CD4-positive, alpha-beta T cell treated with Interleukin-12 subunit alpha and Interleukin-12 subunit beta, for 1 hour (primary cell): ENCODE measurements at regions not wholly inside any gene's neighbourhood (a gene's known extent, or its start where the extent isn't known, plus 50 kb on each side); places are given as distances from the start of the nearest gene placed in this dataset.

Experiments
- DNase-seq: peaks from one replicate; pipeline ENCODE4 v3.0.0-alpha.2; 2020

DNA sequence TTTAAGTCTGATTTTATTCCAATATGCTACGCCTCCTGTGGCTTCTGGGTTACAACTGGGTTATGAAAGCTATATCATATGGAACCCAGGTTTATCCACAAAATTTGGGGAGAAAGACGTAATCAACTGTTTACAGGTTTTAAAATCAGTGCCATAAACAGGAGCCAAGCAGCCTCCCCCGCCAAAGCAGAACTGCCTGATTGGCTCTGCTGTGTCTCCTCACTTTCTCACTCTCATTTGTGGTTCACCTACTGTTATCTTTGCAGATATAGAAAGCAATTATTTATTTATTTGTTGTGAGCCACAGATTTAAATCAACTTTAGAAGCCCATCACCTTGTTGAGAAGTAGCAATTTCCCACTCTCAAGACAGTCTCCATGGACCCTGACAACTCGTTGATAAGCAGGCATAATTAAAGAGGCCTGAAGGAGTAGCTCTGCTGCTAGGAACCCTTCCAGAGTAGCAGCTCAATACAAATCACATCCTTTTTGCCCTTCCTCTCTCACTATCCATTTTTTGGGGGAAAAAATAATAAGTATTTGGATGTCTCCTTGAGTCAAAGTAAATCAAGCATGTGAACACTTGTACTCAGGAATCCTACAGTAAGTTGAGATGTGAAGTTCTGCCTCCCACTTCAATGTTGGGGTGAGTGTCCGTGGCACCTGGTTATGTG, 191.0 kb upstream of the CCDC150 start:
- no peak for DNase-seq

DNA sequence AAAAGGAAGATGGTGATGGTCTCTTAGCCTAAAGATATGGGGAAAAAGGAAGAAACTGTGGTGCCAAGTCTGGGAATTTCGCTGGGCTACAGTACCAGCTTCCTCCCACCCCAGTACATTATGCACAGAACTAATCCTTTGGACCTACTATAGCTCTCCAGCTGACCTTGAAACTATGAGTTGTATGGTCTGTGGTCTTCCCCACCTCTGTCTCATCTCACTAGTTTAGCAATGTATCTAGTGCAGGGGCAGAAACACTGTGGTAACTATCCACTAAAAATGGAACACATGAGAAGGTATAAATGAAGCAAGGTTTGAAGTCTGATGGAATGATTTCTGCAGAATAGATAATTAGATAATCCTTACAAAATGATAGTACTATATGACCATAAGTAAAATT, 190.4 kb upstream of the CCDC150 start:
- no peak for DNase-seq

DNA sequence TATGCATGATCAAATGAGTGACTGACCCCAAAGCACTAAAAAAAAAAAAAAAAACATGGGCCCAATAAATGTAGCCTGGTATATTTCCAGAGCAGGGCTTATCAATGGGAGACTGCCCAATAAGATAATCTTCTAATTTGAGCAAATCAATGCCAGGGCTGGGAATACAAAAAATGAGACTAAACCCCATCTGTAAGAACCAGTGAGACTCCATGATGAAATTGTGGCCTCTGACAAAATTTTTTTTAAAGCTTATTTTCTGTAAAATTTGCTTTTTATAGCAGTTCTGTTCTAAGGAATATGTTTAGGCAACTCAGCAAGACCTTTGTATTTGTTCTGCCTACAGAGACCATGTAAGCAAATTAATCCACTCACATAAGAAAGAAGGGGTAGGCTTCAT, 186.8 kb upstream of the CCDC150 start:
- no peak for DNase-seq

DNA sequence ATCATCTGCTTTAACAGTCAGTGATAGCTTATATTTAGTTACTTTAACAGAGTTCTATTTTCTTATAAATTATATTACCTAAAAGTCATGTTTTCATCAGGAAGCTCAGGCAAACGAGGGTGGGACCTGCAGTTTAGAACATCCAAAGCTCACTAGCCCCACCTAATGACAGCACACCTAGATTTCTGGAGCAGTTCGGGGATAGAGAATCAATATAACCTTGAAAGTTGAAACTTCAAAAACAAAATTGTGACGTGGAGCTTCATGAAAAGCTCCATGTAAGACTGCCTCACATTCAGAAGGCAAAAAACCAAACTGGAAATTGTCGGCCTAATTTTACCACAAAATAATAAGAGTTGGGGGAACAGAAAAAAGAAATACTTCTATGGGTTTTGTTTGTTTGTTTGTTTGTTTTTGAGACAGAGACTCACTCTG, 185.9 kb upstream of the CCDC150 start:
- peak; percentile 48 for DNase-seq

DNA sequence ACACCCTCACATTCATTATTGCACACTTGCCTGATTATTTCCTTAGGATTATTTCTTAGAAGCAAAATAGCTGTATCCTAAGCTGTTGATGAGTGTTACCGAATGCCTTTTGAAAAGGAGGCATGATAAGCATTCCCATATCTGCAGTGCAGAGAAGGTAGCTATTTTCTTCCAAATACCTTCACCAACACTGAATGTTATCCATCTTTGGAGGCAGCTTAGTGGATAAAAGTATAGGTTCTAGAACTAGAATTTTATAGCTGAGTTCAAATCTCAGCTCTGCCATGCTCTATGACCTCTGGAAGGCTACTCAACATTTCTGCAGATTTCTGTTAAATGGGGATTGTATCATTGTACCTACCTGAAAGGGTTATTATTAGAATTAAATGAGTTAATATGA, 185.0 kb upstream of the CCDC150 start:
- DNase-seq: no peak

DNA sequence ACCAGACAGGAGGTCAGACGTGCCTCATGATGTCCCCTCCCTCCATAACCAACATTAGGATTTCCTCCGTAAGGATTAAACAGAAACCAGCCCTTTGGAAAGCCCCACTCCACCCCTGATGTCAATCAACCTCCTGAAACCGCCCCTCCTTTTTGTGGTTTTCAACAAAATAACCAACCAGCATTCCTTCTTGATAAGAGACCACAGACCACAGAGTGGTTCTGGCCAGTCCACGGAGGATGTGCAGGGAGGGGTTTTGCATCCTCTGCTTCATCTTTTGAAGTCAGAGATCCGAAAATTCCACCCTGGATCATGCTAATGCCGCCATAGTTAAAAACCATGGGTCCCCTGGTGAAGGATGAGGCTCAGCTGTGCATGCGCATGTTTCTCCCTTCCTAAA, 180.0 kb upstream of the CCDC150 start:
- DNase-seq: no peak

DNA sequence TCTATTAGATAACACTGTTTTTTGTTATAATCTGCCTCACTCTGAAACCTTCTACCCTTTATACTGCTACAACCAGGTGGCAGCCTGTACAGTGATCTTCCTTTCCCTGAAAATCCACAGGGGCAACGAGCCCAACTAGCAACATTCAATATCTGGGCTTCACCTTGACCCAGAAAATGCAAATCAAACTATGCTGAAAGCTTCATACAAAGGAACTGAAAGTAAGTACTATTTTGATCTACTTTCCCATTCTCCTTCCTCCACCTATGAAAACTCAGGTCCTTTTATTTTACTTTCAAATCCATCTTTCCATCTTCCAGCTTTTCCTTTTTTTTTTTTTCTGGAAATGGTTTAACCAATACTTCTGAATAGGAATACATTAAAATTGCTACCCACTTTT, 175.8 kb upstream of the CCDC150 start:
- DNase-seq: no peak

DNA sequence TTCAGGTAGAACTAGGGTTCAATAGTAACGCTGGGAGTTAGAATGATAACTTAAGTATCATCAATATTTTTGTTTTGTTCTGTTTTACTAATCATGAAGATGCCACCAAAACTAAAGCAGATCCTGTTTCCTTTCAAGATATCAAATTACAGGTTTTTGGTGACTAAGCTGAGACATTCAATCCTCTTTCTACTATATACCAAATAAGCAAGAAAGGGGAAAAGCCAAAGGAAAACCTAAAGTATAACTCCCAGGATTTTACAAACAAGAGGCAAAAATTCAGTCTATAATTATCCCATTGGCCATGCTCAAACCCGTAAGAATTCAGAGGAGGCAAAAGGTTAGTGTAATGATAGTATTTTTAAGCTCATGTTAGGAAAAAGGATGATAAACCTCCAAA, 175.2 kb upstream of the CCDC150 start:
- no peak for DNase-seq

DNA sequence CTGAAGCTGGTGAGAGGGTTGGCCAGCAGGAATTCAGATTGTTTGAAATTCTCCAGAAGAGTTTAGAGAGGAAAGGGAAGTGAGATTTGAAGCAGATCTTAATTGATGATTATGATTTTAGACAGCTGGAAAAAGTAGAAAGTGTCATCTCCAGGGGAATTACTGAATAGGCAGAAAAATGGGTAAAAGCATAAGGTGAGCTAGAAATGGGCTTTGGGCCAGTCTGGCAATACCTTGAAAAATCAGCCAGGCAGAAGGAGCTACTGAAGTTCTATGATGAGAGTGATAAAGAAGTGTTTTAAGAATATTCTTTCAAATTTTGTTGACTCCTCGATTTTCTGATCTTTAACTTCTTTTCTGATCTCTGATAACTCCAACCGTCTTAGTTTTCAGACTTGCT, 172.9 kb upstream of the CCDC150 start:
- no peak for DNase-seq

DNA sequence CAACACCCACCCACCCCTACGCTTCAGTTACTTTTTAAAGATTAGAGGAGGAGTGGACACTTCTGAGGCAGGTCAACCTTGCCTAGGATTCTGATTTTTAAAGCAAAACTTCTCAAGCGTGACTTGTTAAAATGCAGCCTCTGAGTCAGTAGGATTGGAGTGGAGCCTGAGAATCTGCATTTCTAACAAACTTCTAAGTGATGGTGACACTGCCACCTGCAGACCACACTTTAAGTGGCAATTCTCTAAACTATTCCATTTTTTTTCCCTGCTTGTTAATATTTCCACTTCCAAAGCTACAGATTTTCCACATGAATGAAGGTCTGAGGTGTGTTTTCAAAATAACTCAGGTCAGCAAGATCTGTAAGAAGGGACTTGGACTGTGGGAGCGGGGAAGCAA, 171.1 kb upstream of the CCDC150 start:
- DNase-seq: no peak

DNA sequence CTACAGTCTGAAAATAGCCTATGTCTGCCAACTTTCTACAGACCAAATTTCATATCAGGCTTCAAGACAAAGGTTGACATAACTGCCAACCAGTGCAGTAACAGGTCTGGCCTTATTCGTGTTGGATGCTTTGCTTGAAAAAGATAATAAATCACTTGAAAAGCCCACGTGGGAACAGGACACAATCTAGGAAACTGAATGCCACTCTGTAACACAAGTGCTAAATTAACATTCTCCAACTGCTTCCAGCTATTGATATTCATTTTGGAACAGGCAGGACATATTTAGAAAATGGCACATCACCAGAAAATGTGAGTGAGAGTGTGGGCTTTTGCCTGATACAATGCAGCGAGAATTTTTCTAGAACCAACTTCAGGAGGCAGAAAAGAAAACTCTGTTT, 165.9 kb upstream of the CCDC150 start:
- no peak for DNase-seq

DNA sequence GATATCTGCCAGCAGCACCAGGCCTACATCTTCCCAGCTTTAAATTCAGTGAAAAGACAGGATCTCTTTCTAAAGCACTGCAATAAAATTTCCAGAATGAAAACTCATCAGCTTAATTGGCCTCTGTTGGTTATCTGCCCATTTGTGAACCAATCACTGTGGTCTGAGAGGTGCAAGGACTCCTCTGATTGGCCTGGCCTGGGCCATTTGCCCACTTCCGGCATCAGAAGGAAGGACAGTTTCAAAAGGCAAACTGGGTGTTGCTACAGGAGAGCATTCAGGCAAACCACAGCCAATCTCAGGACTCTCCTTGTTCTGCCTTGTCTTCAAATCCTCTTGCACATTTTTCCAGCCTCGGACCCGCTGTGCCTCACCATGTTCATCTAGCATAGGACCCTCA, 163.9 kb upstream of the CCDC150 start:
- no peak for DNase-seq

DNA sequence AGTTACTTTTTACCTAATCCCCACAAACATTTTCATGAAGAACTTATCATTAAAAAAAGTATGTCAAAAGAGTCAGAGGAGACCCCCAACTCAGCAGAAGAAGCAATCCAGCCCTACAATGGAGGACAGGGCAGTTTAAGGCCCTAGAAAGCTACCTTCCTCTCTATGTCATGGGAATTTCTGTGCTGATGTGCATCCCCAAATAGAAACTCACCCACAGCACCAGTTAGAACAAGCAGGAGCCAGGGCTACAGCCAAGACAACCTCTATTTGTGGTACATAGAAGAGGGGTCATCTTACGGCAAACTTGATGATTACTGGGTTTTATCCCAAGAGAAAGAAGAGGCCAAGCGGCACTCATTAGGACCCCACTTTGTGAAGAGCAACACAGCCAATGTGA, 160.9 kb upstream of the CCDC150 start:
- DNase-seq: no peak

DNA sequence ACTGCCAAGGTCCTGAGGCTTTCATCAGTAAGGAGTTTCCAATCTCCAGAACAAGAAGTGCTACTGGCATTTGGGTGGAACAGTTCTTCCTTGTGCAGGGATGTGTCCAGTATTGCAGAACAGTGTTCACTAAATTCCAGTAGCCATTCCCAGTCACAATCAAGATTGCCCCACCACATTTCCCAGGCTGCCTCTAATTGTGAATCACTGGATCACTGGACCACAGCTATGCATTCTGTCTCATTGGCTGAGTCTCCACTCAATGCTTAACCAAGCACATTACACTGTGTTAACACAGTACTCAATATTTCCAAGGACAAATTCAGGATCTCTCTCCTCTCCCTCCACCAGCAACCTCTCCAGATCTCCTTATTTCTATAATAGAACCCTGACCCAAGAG, 160.2 kb upstream of the CCDC150 start:
- no peak for DNase-seq

DNA sequence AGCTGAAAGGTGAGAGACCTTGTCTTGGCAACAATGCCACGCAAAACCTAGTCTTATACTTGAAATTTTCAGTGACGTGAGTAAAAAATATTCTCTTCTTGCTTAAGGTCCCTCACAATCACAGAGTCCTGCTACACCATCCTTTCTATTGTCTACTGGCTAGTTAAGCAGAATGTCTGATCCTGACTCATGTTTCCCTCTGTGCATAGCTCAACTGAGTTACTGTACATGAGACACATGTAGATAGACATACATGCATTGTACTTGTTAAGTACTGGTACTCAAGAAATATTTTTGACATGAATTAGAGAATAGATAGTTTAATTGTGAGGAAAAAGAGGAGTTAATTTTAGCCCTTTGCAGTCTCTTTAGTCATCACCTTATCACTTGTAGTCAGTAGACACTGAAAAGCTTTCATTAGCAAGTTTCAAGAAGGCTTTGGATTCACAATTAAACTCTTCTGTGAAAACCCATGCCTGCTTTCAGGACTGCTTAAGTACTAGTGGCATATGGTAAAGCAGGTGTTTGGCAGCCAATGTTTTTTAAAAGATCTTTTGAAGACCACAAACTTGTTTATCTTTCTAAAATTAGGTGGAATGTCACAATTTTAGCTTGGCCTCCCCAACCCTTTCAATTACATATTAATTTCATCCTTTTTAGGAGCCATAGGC, 158.7 kb upstream of the CCDC150 start:
- no peak for DNase-seq

DNA sequence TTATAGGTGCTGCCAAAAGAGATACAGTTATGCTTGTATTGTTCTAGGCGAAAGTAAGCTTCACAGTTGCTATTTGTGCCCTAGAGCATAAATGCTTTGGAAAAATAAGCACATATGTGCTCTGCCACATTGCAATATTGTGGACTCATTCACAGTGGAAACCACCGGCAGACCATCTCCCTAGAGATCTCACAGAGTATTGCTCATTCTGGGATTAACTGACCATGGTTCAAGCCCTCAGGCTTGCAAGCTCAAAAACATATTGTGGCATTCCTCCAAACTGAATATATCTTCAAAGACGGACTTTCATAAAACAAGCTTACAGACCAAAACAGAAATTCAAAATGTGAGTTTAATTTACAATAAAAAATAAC, 158.2 kb upstream of the CCDC150 start:
- DNase-seq: no peak

DNA sequence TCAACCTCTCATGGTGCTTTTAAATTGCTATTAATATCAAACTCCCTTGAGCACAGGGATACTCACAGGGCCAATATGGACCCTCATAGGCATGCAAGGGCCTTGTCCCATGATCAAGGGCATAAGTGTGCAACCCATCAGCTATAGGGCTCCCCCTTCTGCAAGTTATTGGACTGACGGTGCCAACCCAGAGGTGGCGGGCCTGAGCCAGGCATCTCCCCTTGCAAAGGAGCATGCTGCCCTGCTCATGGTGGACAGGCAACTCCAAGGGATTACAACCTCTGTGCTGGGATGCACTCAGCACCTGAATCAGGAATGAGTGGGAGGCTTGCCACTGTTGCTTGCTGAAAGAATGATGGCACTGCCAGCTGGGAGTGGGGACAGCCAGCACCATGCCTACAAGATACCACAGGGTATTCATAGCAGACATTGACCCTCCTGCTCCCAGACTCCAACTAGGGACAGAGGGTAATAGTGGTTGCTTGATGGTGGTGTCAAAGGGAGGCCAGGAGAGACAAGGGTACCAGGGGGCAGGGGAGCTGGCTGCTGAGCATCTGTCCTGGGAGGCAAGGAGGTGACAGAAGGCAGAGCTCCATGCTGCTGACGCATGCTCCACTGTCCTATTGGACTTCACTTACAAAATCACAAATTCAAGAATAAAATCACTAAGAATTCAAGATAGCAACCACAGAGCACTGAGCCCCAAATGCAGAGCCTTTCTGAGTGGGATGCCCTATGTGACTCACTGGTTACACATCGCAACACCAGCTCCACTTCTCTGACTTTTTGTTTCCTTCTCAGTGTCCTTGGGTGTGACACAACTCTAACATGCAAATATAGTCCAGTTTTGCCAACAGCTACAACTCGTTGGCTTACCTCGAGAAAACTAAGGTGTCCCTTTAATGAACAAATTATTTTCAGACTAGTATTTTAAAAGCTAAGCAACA, 157.1 kb upstream of the CCDC150 start:
- no peak for DNase-seq

DNA sequence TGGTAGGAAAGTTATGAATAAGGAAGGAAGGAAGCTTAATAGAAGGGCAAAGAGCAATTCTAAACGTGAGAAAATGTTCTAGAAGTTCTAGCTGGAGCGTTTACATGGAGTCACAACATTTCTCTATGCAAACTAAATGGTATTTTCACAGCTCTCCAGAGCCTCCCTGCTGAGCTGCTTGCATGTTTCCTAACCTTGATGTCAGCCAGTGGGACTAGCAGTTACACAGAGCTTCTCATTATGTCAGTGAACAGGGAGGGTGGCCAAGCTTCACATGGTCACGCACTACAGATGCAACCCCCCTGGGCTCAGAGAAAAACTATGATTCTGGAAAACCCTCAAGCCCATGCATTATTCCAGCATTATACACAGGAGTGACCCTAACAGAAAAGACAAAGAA, 153.4 kb upstream of the CCDC150 start:
- no peak for DNase-seq

DNA sequence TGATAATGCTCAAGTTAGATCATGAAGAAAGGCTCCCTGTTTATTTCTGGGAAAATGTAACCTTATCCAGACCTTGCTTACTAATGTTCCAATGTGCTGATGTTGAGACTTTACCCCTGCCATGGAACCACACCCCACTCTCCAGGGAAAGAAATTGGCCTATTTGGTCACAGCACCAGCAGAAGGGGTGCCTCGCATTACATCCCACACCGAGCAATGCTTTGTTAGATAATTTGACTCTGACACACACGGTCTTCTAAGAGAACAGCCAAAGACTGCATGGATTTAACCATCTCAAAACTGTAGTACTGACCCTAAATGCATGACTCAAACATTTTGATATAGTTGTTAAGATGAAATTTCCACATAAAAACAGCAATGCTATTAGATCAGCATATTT, 152.1 kb upstream of the CCDC150 start:
- DNase-seq: no peak

DNA sequence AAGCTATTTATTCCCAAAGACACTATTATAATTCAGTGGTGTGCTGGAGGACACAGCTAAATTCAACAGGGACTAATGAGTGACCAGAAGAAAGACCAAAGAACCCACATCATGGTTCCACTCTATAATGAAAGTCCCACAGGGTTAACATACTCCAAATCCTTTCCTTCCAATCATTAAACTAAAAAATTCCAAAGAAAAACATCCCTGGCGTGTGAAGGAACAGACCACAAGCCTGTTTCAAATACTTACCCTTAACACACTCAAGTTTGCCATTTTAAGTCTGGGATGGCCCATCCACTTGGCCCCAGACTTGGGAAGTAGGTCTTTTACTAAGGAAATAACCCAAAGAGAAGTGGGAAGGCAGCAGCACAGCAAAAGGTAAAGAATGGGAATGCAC, 150.1 kb upstream of the CCDC150 start:
- DNase-seq: no peak

DNA sequence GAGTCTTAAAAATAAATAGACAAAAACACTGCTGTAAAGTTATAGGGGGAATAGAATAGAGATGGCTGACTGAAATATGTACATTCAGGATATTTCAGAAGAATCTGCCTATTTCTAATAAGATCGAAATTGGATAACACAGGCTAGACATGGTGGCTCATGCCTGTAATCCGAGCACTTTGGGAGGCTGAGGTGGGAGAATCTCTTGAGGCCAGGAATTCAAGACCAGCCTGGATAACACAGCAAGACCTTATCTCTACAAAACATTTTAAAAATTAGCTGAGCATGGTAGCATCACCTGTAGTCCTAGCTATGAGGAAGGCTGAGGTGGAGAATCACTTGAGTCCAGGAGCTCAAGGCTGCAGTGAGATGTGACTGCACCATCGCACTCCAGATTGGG, 146.6 kb upstream of the CCDC150 start:
- DNase-seq: no peak

DNA sequence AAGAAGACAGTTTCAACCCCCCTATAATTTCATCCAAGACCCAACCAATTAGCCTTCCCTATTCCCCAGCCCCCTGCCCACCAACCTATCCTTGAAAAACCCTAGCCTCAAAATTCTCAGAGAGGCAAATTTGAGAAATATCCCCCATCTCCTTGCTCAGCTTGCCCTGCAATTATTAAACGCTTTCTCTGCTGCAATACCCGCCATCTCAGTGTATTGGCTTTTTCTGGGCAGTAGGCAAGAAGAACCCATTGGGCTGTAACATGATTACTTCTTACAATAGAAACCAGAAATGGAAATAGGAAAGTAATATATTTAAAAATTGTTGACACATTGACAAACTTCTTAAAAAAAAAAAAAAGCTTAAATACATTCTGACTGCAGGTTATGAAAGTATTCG, 140.6 kb upstream of the CCDC150 start:
- DNase-seq: no peak

DNA sequence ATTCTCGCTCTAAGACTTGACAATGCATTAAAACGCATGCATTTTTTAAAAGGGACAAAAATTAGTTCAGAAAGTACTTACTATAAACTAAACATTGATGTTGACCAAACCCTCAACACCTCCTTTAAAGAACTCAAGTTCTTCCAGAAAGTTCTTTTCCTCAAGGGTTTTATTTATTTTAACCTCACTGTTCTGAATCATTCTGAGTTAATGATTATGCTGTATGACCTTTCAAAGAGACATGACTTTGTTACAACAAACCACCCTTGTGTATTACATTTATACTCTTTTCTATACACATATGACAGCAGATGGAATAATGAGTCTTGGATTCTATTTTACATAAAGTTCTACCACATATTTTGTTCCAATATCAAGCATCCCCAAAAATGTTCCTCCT, 139.8 kb upstream of the CCDC150 start:
- no peak for DNase-seq
